GM11168 (cell line): ENCODE measurements at regions not wholly inside any gene's neighbourhood (a gene's known extent, or its start where the extent isn't known, plus 50 kb on each side); places are given as distances from the start of the nearest gene placed in this dataset.

Source experiments
- in situ Hi-C: fragments of 300-500 bp; cut with MboI; formaldehyde crosslinking; loops from one replicate; pipeline ENCODE4 v1.12.0; 2022; ENCODE audit warnings: low sequenced_read_pairs; ENCODE audit not compliant: unreplicated experiment

GRCh38 chr6:95318137-95318536, 259.2 kb upstream of the MANEA start:
- in situ Hi-C loops: no loop called here

GRCh38 chr6:95321126-95321525, 256.2 kb upstream of the MANEA start:
- in situ Hi-C loops: no loop called here

- in situ Hi-C loops: no loop called here
Measured at GRCh38 chr6:95325916-95326315, 251.4 kb upstream of the MANEA start.

- in situ Hi-C loops: no loop called here
Measured at GRCh38 chr6:95328231-95328630, 249.1 kb upstream of the MANEA start.

GRCh38 chr6:95352064-95352795, 225.1 kb upstream of the MANEA start:
- in situ Hi-C loops: no loop called here

- in situ Hi-C loops: no loop called here
Measured at GRCh38 chr6:95354551-95354950, 222.8 kb upstream of the MANEA start.

GRCh38 chr6:95357380-95358020, 219.8 kb upstream of the MANEA start:
- in situ Hi-C loops: no loop called here

GRCh38 chr6:95364016-95364604, 213.2 kb upstream of the MANEA start:
- in situ Hi-C loops: no loop called here

- in situ Hi-C loops: no loop called here
Measured at GRCh38 chr6:95365454-95365853, 211.9 kb upstream of the MANEA start.

GRCh38 chr6:95366414-95366813, 210.9 kb upstream of the MANEA start:
- in situ Hi-C loops: no loop called here

- in situ Hi-C loops: no loop called here
Measured at GRCh38 chr6:95383878-95384277, 193.5 kb upstream of the MANEA start.

GRCh38 chr6:95384988-95385387, 192.3 kb upstream of the MANEA start:
- in situ Hi-C loops: no loop called here

GRCh38 chr6:95387845-95388244, 189.5 kb upstream of the MANEA start:
- in situ Hi-C loops: no loop called here

GRCh38 chr6:95404777-95405176, 172.6 kb upstream of the MANEA start:
- in situ Hi-C loops: no loop called here

GRCh38 chr6:95408111-95408510, 169.2 kb upstream of the MANEA start:
- in situ Hi-C loops: no loop called here

- in situ Hi-C loops: no loop called here
Measured at GRCh38 chr6:95410168-95410567, 167.2 kb upstream of the MANEA start.

- in situ Hi-C loops: no loop called here
Measured at GRCh38 chr6:95413789-95414188, 163.5 kb upstream of the MANEA start.

- in situ Hi-C loops: no loop called here
Measured at GRCh38 chr6:95417856-95418255, 159.5 kb upstream of the MANEA start.

- in situ Hi-C loops: no loop called here
Measured at GRCh38 chr6:95420792-95421191, 156.5 kb upstream of the MANEA start.

- in situ Hi-C loops: no loop called here
Measured at GRCh38 chr6:95423331-95423730, 154.0 kb upstream of the MANEA start.

GRCh38 chr6:95431637-95432228, 145.6 kb upstream of the MANEA start:
- in situ Hi-C loops: no loop called here
